ENCODE measurements at regions not wholly inside any gene's neighbourhood (a gene's known extent, or its start where the extent isn't known, plus 50 kb on each side); places are given as distances from the start of the nearest gene placed in this dataset.

DNA sequence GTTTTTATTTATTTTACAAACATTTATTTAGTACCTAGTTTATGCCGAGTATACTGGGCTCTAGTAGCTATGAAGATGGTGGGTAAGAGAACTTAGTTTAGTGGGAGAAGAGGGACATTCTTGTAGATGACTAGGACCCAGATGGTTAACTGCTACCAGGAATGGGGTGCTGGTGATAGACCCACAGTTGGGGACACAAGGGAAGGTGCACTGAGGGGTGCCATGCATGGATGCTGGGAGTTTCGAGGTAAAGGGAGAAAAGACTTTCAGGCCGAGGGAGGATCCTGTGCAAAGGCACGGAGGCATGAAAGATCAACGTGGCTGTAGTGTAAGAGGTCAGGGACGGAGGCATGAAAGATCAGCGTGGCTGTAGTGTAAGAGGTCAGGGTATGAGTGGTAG is 204.2 kb upstream of the HABP2 start:
- no peak for TF ChIP-seq CTCF (IDR thresholded peaks at IDR 0.05; ENCODE audit: low read length)
- TF ChIP-seq EZH2 (IDR thresholded peaks at IDR 0.05; ENCODE audit: borderline replicate concordance, low read length), result no peak

All from OCI-LY1 (cell line).